GM23338 (cell line): ENCODE measurements at regions not wholly inside any gene's neighbourhood (a gene's known extent, or its start where the extent isn't known, plus 50 kb on each side); places are given as distances from the start of the nearest gene placed in this dataset.

Source experiments
- ATAC-seq: fragments of 200-7000 bp; cut with Tn5 transposase; 3 replicates; pipeline ENCODE4 v1.9.1; 2020
- DNase-seq: peaks from one replicate; pipeline ENCODE4 v3.0.0-alpha.2; 2015; ENCODE audit warnings: low spot score
- H2AFZ ChIP-seq: fragments of 200-600 bp; sonication (generic); 2 replicates; pipeline ENCODE4 v1.8.0; 2016; ENCODE audit warnings: antibody characterized with exemption, mild to moderate bottlenecking, moderate library complexity
- H3F3A ChIP-seq: fragments of 200-600 bp; sonication (generic); replicated peaks from 2 replicates; pipeline ENCODE4 v1.8.0; 2017; ENCODE audit warnings: antibody characterized with exemption, mixed run types, low read depth
- H3K27ac ChIP-seq: fragments of 200-600 bp; sonication (generic); 2 replicates; pipeline ENCODE4 v1.6.1; 2016; ENCODE audit warnings: low read depth
- H3K27me3 ChIP-seq: fragments of 200-600 bp; sonication (generic); 2 replicates; pipeline ENCODE4 v1.8.0; 2016; ENCODE audit warnings: mild to moderate bottlenecking, mixed run types, moderate library complexity; ENCODE audit not compliant: insufficient read depth
- H3K36me3 ChIP-seq: fragments of 200-600 bp; sonication (generic); 2 replicates; pipeline ENCODE4 v1.8.0; 2016; ENCODE audit warnings: mild to moderate bottlenecking; ENCODE audit not compliant: insufficient read depth
- H3K4me1 ChIP-seq: fragments of 200-600 bp; sonication (generic); 2 replicates; pipeline ENCODE4 v1.8.0; 2016; ENCODE audit warnings: mild to moderate bottlenecking, moderate library complexity; ENCODE audit not compliant: insufficient read depth
- H3K4me2 ChIP-seq: fragments of 200-600 bp; sonication (generic); 2 replicates; pipeline ENCODE4 v1.7.1; 2017; ENCODE audit warnings: mixed run types
- H3K4me3 ChIP-seq: fragments of 200-600 bp; sonication (generic); 2 replicates; pipeline ENCODE4 v1.6.1; 2016; ENCODE audit warnings: mixed run types
- H3K79me2 ChIP-seq: fragments of 200-600 bp; sonication (generic); replicated peaks from 2 replicates; pipeline ENCODE4 v1.8.0; 2017; ENCODE audit warnings: mild to moderate bottlenecking; ENCODE audit not compliant: insufficient read depth
- H3K9me2 ChIP-seq: fragments of 200-600 bp; sonication (generic); 2 replicates; pipeline ENCODE4 v1.8.0; 2017; ENCODE audit not compliant: insufficient read depth
- H4K20me1 ChIP-seq: fragments of 200-600 bp; sonication (generic); replicated peaks from 2 replicates; pipeline ENCODE4 v1.8.0; 2017; ENCODE audit warnings: mild to moderate bottlenecking; ENCODE audit not compliant: insufficient read depth
- H3K27ac Mint-ChIP-seq: 2 replicates; pipeline ENCODE4 v1.8.0; 2020; ENCODE audit warnings: inconsistent platforms, mild to moderate bottlenecking, moderate library complexity, mixed read lengths
- H3K27me3 Mint-ChIP-seq: 3 replicates; pipeline ENCODE4 v1.8.0; 2022; ENCODE audit warnings: low read depth, mild to moderate bottlenecking, moderate library complexity, mixed read lengths, inconsistent platforms; ENCODE audit not compliant: insufficient read depth, poor library complexity
- H3K36me3 Mint-ChIP-seq: 3 replicates; pipeline ENCODE4 v1.8.0; 2021; ENCODE audit warnings: low read depth, mild to moderate bottlenecking, inconsistent platforms, moderate library complexity, mixed read lengths
- H3K4me1 Mint-ChIP-seq: 3 replicates; pipeline ENCODE4 v1.8.0; 2020; ENCODE audit warnings: mild to moderate bottlenecking, inconsistent platforms, mixed read lengths
- H3K4me3 Mint-ChIP-seq: 3 replicates; pipeline ENCODE4 v1.8.0; 2021; ENCODE audit warnings: moderate library complexity, mild to moderate bottlenecking, inconsistent platforms, mixed read lengths
- H3K9me3 Mint-ChIP-seq: 3 replicates; pipeline ENCODE4 v1.8.0; 2020; ENCODE audit warnings: moderate library complexity, mild to moderate bottlenecking, inconsistent platforms, mixed read lengths
- CREB1 ChIP-seq: fragments of 250-450 bp; sonication (Bioruptor Pico); IDR thresholded peaks from 2 replicates; pipeline ENCODE4 v1.5.0; 2020; ENCODE audit warnings: low read depth, mild to moderate bottlenecking, moderate library complexity
- EZH2 ChIP-seq: fragments of 200-600 bp; sonication (generic); IDR thresholded peaks from one replicate; pipeline ENCODE4 v1.8.0; 2017; ENCODE audit warnings: antibody characterized with exemption, mild to moderate bottlenecking, low read depth; ENCODE audit not compliant: unreplicated experiment
- EZH2phosphoT487 ChIP-seq: fragments of 200-600 bp; sonication (generic); IDR thresholded peaks from one replicate; pipeline ENCODE4 v1.8.1; 2018; ENCODE audit warnings: antibody characterized with exemption; ENCODE audit not compliant: unreplicated experiment
- JUNB ChIP-seq: IDR thresholded peaks from one replicate; pipeline ENCODE4 v1.6.1; 2016; ENCODE audit warnings: antibody characterized with exemption; ENCODE audit not compliant: unreplicated experiment
- POLR2AphosphoS5 ChIP-seq: IDR thresholded peaks from 2 replicates; pipeline ENCODE4 v1.6.1; 2016; ENCODE audit warnings: antibody characterized with exemption, low read depth
- STAT1 ChIP-seq: IDR thresholded peaks from one replicate; pipeline ENCODE4 v1.6.1; 2016; ENCODE audit warnings: antibody characterized with exemption; ENCODE audit not compliant: unreplicated experiment
- ZNF114 ChIP-seq: fragments of 250-450 bp; sonication (Bioruptor Pico); IDR thresholded peaks from 2 replicates; pipeline ENCODE4 v1.5.0; 2020; ENCODE audit warnings: mild to moderate bottlenecking, moderate library complexity
- ZNF331 ChIP-seq: fragments of 250-450 bp; sonication (Bioruptor Pico); IDR thresholded peaks from 2 replicates; pipeline ENCODE4 v1.5.0; 2020; ENCODE audit warnings: low read depth, mild to moderate bottlenecking, moderate library complexity
- TF ChIP-seq, protein P1 (sequence below): IDR thresholded peaks from one replicate; pipeline ENCODE4 v1.6.1; 2018; ENCODE audit warnings: antibody characterized with exemption; ENCODE audit not compliant: unreplicated experiment
- TF ChIP-seq, protein P2 (sequence below): fragments of 250-450 bp; sonication (Bioruptor Pico); IDR thresholded peaks from 2 replicates; pipeline ENCODE4 v1.5.0; 2020; ENCODE audit warnings: mild to moderate bottlenecking, moderate library complexity

DNA sequence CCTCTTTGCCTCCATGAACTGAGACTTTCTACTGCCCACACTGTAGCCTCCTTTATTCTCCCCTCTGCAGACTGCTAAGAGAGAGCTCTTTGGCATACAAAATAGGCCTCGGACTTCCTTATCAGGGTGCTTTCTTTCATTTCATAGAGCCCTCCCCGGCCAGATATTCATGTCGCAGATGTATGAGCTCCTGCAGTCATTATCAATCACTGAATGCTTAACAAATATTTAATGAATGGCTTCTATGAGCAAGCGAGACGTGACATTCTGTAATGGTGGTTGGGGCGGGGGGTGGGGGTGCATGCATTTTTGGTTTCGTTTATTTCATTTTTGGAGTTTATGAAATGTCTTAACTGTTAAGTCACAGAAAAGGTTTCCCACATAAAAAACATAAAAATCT is 344.8 kb upstream of the KAZN start:
- no peak overlapping the region for H3K4me3 ChIP-seq
- TF ChIP-seq, protein P1, sequence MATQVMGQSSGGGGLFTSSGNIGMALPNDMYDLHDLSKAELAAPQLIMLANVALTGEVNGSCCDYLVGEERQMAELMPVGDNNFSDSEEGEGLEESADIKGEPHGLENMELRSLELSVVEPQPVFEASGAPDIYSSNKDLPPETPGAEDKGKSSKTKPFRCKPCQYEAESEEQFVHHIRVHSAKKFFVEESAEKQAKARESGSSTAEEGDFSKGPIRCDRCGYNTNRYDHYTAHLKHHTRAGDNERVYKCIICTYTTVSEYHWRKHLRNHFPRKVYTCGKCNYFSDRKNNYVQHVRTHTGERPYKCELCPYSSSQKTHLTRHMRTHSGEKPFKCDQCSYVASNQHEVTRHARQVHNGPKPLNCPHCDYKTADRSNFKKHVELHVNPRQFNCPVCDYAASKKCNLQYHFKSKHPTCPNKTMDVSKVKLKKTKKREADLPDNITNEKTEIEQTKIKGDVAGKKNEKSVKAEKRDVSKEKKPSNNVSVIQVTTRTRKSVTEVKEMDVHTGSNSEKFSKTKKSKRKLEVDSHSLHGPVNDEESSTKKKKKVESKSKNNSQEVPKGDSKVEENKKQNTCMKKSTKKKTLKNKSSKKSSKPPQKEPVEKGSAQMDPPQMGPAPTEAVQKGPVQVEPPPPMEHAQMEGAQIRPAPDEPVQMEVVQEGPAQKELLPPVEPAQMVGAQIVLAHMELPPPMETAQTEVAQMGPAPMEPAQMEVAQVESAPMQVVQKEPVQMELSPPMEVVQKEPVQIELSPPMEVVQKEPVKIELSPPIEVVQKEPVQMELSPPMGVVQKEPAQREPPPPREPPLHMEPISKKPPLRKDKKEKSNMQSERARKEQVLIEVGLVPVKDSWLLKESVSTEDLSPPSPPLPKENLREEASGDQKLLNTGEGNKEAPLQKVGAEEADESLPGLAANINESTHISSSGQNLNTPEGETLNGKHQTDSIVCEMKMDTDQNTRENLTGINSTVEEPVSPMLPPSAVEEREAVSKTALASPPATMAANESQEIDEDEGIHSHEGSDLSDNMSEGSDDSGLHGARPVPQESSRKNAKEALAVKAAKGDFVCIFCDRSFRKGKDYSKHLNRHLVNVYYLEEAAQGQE: no peak
- TF ChIP-seq ZNF114 (CRISPR knock-in tag): no peak
- no peak for TF ChIP-seq ZNF331 (CRISPR knock-in tag)
- TF ChIP-seq CREB1 (CRISPR knock-in tag): no peak
- no peak for TF ChIP-seq POLR2AphosphoS5
- TF ChIP-seq, protein P2, sequence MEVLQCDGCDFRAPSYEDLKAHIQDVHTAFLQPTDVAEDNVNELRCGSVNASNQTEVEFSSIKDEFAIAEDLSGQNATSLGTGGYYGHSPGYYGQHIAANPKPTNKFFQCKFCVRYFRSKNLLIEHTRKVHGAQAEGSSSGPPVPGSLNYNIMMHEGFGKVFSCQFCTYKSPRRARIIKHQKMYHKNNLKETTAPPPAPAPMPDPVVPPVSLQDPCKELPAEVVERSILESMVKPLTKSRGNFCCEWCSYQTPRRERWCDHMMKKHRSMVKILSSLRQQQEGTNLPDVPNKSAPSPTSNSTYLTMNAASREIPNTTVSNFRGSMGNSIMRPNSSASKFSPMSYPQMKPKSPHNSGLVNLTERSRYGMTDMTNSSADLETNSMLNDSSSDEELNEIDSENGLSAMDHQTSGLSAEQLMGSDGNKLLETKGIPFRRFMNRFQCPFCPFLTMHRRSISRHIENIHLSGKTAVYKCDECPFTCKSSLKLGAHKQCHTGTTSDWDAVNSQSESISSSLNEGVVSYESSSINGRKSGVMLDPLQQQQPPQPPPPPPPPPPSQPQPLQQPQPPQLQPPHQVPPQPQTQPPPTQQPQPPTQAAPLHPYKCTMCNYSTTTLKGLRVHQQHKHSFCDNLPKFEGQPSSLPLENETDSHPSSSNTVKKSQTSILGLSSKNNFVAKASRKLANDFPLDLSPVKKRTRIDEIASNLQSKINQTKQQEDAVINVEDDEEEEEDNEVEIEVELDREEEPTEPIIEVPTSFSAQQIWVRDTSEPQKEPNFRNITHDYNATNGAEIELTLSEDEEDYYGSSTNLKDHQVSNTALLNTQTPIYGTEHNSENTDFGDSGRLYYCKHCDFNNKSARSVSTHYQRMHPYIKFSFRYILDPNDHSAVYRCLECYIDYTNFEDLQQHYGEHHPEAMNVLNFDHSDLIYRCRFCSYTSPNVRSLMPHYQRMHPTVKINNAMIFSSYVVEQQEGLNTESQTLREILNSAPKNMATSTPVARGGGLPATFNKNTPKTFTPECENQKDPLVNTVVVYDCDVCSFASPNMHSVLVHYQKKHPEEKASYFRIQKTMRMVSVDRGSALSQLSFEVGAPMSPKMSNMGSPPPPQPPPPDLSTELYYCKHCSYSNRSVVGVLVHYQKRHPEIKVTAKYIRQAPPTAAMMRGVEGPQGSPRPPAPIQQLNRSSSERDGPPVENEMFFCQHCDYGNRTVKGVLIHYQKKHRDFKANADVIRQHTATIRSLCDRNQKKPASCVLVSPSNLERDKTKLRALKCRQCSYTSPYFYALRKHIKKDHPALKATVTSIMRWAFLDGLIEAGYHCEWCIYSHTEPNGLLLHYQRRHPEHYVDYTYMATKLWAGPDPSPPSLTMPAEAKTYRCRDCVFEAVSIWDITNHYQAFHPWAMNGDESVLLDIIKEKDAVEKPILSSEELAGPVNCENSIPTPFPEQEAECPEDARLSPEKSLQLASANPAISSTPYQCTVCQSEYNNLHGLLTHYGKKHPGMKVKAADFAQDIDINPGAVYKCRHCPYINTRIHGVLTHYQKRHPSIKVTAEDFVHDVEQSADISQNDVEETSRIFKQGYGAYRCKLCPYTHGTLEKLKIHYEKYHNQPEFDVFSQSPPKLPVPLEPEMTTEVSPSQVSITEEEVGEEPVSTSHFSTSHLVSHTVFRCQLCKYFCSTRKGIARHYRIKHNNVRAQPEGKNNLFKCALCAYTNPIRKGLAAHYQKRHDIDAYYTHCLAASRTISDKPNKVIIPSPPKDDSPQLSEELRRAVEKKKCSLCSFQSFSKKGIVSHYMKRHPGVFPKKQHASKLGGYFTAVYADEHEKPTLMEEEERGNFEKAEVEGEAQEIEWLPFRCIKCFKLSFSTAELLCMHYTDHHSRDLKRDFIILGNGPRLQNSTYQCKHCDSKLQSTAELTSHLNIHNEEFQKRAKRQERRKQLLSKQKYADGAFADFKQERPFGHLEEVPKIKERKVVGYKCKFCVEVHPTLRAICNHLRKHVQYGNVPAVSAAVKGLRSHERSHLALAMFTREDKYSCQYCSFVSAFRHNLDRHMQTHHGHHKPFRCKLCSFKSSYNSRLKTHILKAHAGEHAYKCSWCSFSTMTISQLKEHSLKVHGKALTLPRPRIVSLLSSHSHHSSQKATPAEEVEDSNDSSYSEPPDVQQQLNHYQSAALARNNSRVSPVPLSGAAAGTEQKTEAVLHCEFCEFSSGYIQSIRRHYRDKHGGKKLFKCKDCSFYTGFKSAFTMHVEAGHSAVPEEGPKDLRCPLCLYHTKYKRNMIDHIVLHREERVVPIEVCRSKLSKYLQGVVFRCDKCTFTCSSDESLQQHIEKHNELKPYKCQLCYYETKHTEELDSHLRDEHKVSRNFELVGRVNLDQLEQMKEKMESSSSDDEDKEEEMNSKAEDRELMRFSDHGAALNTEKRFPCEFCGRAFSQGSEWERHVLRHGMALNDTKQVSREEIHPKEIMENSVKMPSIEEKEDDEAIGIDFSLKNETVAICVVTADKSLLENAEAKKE (CRISPR knock-in tag): no peak
- no peak for TF ChIP-seq EZH2phosphoT487
- TF ChIP-seq STAT1: no peak
- TF ChIP-seq EZH2: no peak
- no peak for TF ChIP-seq JUNB
- Mint-ChIP-seq H3K27ac (no peak overlapping the region), H3K36me3 (peaks cover 3% of the 10 kb centered on the region; the same call in 1 of the 3 replicates), H3K4me3 (no peak overlapping the region), H3K9me3 (peaks cover 3% of the 10 kb centered on the region; the same call in 1 of the 3 replicates), H3K4me1 (peaks cover 22% of the 10 kb centered on the region), H3K27me3 (no peaks in the 10 kb centered on the region)
- H3K4me1 ChIP-seq: peaks cover 25% of the 10 kb centered on the region
- no peak overlapping the region for H3K27ac ChIP-seq
- no peaks in the 10 kb centered on the region for H3K79me2 ChIP-seq
- no peaks in the 10 kb centered on the region for H3F3A ChIP-seq
- no peaks in the 10 kb centered on the region for H3K27me3 ChIP-seq
- peaks cover 3% of the 10 kb centered on the region; the same call in 1 of the 2 replicates for H3K9me2 ChIP-seq
- ATAC-seq (no peak), DNase-seq (no peak)
- no peak overlapping the region for H2AFZ ChIP-seq
- H3K36me3 ChIP-seq: no peaks in the 10 kb centered on the region
- no peak overlapping the region for H3K4me2 ChIP-seq
- no peaks in the 10 kb centered on the region for H4K20me1 ChIP-seq
